A549 (cell line): ENCODE measurements at regions not wholly inside any gene's neighbourhood (a gene's known extent, or its start where the extent isn't known, plus 50 kb on each side); places are given as distances from the start of the nearest gene placed in this dataset.
A peak's percentile ranks its signal among the peaks of the same experiment; 100 is the strongest.

Experiments
- ATAC-seq, 2 experiments: fragments of 200-7000 bp in 1 of 2; fragments of >200 bp in 1 of 2; cut with Nextera tagmentation in 1 of 2; cut with Tn5 transposase in 1 of 2; 3 replicates each; pipeline versions ENCODE4 v1.8.0 to v1.9.1; 2018 to 2020; ENCODE audit warnings: mild to moderate bottlenecking in 1 of 2, moderate library complexity in 1 of 2
- CTCF ChIA-PET: fragments of 300-600 bp; sonication (Branson Sonifier 250); formaldehyde crosslinking; extraction: SDS; loops from one replicate; lab custom pipeline; 2021; ENCODE audit warnings: antibody characterized with exemption, inconsistent platforms; lab: Yijun Ruan, JAX
- POLR2A ChIA-PET: fragments of 350-600 bp; formaldehyde crosslinking; extraction: SDS; loops from one replicate; lab custom pipeline; 2021; ENCODE audit warnings: antibody characterized with exemption, inconsistent platforms; lab: Yijun Ruan, JAX
- DNase-seq, 2 experiments: peaks; one replicate each; pipeline versions ENCODE4 v3.0.0 to v3.0.0-alpha.2; 2011 to 2016; ENCODE audit warnings: low read depth in 1 of 2, low spot score in 1 of 2
- FAIRE-seq: peaks from 2 replicates; lab custom pipeline; 2011; peaks lifted over from hg19 to GRCh38; lab: Jason Lieb, UNC
- H3K27ac ChIP-seq, 2 experiments: fragments of >200 bp; sonication (Bioruptor Twin); formaldehyde crosslinking; 3 replicates each; pipeline ENCODE4 v1.5.1; 2016 to 2017
- H3K4me1 ChIP-seq: fragments of >200 bp; sonication (Bioruptor Twin); formaldehyde crosslinking; 3 replicates; pipeline ENCODE4 v1.6.1; 2016
- H3K4me2 ChIP-seq: fragments of >200 bp; sonication (Bioruptor Twin); formaldehyde crosslinking; 3 replicates; pipeline ENCODE4 v1.6.1; 2016
- H3K4me3 ChIP-seq: fragments of >200 bp; sonication (Bioruptor Twin); formaldehyde crosslinking; 3 replicates; pipeline ENCODE4 v1.5.1; 2016
- H3K9me3 ChIP-seq: fragments of >200 bp; sonication (Bioruptor Twin); formaldehyde crosslinking; 3 replicates; pipeline ENCODE4 v1.6.1; 2016
- BHLHE40 ChIP-seq: IDR thresholded peaks from 2 replicates; pipeline ENCODE4 v1.6.1; 2012; ENCODE audit warnings: low read depth, low read length, inconsistent platforms
- E2F6 ChIP-seq: IDR thresholded peaks from 2 replicates; pipeline ENCODE4 v1.6.1; 2012; ENCODE audit warnings: low read depth, borderline replicate concordance
- EHF ChIP-seq: fragments of 250-450 bp; sonication (Bioruptor Pico); IDR thresholded peaks from 2 replicates; pipeline ENCODE4 v1.5.0; 2020; ENCODE audit warnings: mild to moderate bottlenecking
- EHMT2 ChIP-seq: fragments of 200-600 bp; sonication (generic); IDR thresholded peaks from 2 replicates; pipeline ENCODE4 v1.6.1; 2016; ENCODE audit warnings: antibody characterized with exemption, low read depth, mild to moderate bottlenecking, moderate library complexity
- ELK1 ChIP-seq: fragments of 150-350 bp; IDR thresholded peaks from 2 replicates; pipeline ENCODE4 v1.6.1; 2014; ENCODE audit warnings: low read depth, mild to moderate bottlenecking, low read length
- EP300 ChIP-seq, 2 experiments: fragments of >200 bp; sonication (Bioruptor Twin); formaldehyde crosslinking; IDR thresholded peaks; 2 replicates in 1 of 2; 3 replicates in 1 of 2; pipeline ENCODE4 v1.6.1; 2016 to 2017
- FOSL2 ChIP-seq, 2 experiments: fragments of 450-650 bp in 1 of 2; fragments of >200 bp in 1 of 2; sonication (Bioruptor Twin) in 1 of 2; formaldehyde crosslinking; IDR thresholded peaks; 2 replicates each; pipeline versions ENCODE4 v1.5.0 to v1.6.1; 2016 to 2020; ENCODE audit warnings: mild to moderate bottlenecking in 1 of 2, moderate library complexity in 1 of 2
- HDAC2 ChIP-seq: fragments of 200-600 bp; sonication (generic); IDR thresholded peaks from 2 replicates; pipeline ENCODE4 v1.6.1; 2016
- HEYL ChIP-seq: fragments of 250-450 bp; sonication (Bioruptor Pico); IDR thresholded peaks from 2 replicates; pipeline ENCODE4 v1.8.0; 2021; ENCODE audit warnings: mild to moderate bottlenecking, moderate library complexity
- HOXB5 ChIP-seq: fragments of 250-450 bp; sonication (Bioruptor Pico); IDR thresholded peaks from 2 replicates; pipeline ENCODE4 v1.5.0; 2020; ENCODE audit warnings: mild to moderate bottlenecking, moderate library complexity
- JUN ChIP-seq, 2 experiments: fragments of >200 bp; sonication (Bioruptor Twin); formaldehyde crosslinking; IDR thresholded peaks; 2 replicates in 1 of 2; 3 replicates in 1 of 2; pipeline ENCODE4 v1.6.1; 2016 to 2017
- JUNB ChIP-seq: fragments of >200 bp; sonication (Bioruptor Twin); formaldehyde crosslinking; IDR thresholded peaks from 2 replicates; pipeline ENCODE4 v1.6.1; 2016
- NR3C1 ChIP-seq: fragments of >200 bp; sonication (Bioruptor Twin); formaldehyde crosslinking; IDR thresholded peaks from 3 replicates; pipeline ENCODE4 v1.6.1; 2017
- PBX3 ChIP-seq: IDR thresholded peaks from 2 replicates; pipeline ENCODE4 v1.6.1; 2012
- RFX5 ChIP-seq: fragments of 450-650 bp; IDR thresholded peaks from 2 replicates; pipeline ENCODE4 v1.7.1; 2014; ENCODE audit warnings: antibody characterized with exemption, mild to moderate bottlenecking, moderate library complexity
- SREBF2 ChIP-seq: fragments of 450-650 bp; IDR thresholded peaks from 2 replicates; pipeline ENCODE4 v1.6.1; 2014; ENCODE audit warnings: mild to moderate bottlenecking, moderate library complexity
- TFCP2L1 ChIP-seq: fragments of 250-450 bp; sonication (Bioruptor Pico); IDR thresholded peaks from 2 replicates; pipeline ENCODE4 v1.5.0; 2021; ENCODE audit warnings: mild to moderate bottlenecking
- ZFP36 ChIP-seq: fragments of 450-650 bp; IDR thresholded peaks from 2 replicates; pipeline ENCODE4 v1.6.1; 2014; ENCODE audit warnings: borderline replicate concordance; ENCODE audit not compliant: partially characterized antibody
- ZSCAN20 ChIP-seq: fragments of 250-450 bp; sonication (Bioruptor Pico); IDR thresholded peaks from 2 replicates; pipeline ENCODE4 v1.8.0; 2022; ENCODE audit warnings: mild to moderate bottlenecking, moderate library complexity
- WGBS: methylation state at CpG from one replicate; pipeline ENCODE4 v1.1.6; 2017; ENCODE audit errors: missing lambda C conversion rate; 5-methylcytosine and 5-hydroxymethylcytosine counted together
- TF ChIP-seq, protein P1 (sequence below): IDR thresholded peaks from 2 replicates; pipeline ENCODE4 v1.6.1; 2012
- TF ChIP-seq, protein P2 (sequence below): fragments of >200 bp; sonication (Bioruptor Twin); formaldehyde crosslinking; IDR thresholded peaks from 3 replicates; pipeline ENCODE4 v1.6.1; 2016
- TF ChIP-seq, protein P3 (sequence below): fragments of 450-650 bp; IDR thresholded peaks from 2 replicates; pipeline ENCODE4 v1.6.1; 2014; ENCODE audit warnings: antibody characterized with exemption

DNA sequence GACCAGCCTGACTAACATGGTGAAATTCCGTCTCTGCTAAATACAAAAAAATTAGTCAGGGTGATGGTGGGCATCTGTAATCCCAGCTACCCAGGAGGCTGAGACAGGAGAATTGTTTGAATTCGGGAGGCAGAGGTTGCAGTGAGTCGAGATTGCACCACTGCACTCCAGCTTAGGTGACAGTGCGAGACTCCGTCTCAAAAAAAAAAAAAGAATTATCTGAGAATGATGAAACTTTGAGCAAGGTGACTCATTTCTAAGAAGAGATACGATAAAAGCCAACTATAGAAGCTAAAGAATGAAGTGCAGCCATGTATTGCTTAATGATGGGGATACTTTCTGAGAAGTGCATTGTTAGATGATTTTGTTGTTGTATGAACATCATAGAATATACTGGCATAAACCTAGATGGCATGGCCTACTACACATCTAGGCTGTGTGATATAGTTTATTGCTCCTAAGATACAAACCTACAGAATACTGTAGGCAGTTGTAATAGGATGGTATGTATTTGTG, 64.7 kb downstream of the SNRPE start (continued):
- peak; percentile 23; the same call in 1 of the 2 replicates for TF ChIP-seq JUNB
- TF ChIP-seq, all 56 proteins: peak for 4

DNA sequence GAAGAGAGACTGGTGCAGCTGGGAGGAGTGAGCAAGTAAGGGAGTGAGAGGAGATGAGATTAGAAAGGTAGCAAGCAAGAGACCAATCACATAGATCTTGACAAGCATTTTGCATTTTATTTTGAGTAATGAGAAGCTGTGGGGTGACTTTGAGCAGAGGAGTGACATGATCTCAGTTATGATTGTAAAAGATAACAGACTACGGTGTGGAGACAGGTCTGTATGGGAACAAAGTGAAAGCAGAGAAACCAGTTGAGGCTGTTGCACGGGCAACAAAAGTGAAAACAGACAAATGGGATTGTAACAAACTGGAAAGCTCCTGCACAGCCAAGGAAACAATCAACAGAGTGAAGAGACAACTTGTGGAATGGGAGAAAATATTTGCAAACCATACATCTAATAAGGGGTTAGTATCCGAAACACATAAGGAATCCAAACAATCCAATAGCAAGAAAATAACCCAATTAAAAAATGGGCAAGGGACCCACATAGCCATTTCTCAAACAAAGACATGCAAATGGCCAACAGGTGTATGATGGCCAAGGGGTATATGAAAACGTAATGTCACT, 68.4 kb downstream of the SNRPE start:
- TF ChIP-seq, protein P1, sequence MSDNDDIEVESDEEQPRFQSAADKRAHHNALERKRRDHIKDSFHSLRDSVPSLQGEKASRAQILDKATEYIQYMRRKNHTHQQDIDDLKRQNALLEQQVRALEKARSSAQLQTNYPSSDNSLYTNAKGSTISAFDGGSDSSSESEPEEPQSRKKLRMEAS = no peak
- TF ChIP-seq HEYL (CRISPR knock-in tag) (no peak), FOSL2 (IDR thresholded peaks at IDR 0.05) (no peak), FOSL2 (CRISPR knock-in tag; IDR thresholded peaks at IDR 0.05) (no peak), TFCP2L1 (CRISPR knock-in tag) (no peak), NR3C1 (no peak), E2F6 (no peak), HOXB5 (CRISPR knock-in tag) (no peak), ZSCAN20 (no peak), RFX5 (no peak), EP300 (IDR thresholded peaks at IDR 0.05) (no peak), PBX3 (no peak), HDAC2 (no peak)
- TF ChIP-seq, protein P2, sequence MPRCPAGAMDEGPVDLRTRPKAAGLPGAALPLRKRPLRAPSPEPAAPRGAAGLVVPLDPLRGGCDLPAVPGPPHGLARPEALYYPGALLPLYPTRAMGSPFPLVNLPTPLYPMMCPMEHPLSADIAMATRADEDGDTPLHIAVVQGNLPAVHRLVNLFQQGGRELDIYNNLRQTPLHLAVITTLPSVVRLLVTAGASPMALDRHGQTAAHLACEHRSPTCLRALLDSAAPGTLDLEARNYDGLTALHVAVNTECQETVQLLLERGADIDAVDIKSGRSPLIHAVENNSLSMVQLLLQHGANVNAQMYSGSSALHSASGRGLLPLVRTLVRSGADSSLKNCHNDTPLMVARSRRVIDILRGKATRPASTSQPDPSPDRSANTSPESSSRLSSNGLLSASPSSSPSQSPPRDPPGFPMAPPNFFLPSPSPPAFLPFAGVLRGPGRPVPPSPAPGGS = no peak
- H3K4me1 ChIP-seq = peaks cover 12% of the 10 kb centered on the region; the same call in 2 of the 3 replicates
- ATAC-seq (no peak), DNase-seq (no peak), FAIRE-seq (no peak)
- no peaks in the 10 kb centered on the region for H3K9me3 ChIP-seq
- H3K4me3 ChIP-seq = no peak overlapping the region
- ChIA-PET CTCF (interaction anchor here (0.7 to 1.1 kb wide), 2 partner anchors 15 to 22 kb away, joined by 3 read pairs; no protein-coding TSS in a partner anchor), POLR2A (no interaction called here)
- no peak overlapping the region for H3K4me2 ChIP-seq
- H3K27ac ChIP-seq = no peak overlapping the region
- WGBS = 58% methylated on average over 4 of the region's 4 CpGs

DNA sequence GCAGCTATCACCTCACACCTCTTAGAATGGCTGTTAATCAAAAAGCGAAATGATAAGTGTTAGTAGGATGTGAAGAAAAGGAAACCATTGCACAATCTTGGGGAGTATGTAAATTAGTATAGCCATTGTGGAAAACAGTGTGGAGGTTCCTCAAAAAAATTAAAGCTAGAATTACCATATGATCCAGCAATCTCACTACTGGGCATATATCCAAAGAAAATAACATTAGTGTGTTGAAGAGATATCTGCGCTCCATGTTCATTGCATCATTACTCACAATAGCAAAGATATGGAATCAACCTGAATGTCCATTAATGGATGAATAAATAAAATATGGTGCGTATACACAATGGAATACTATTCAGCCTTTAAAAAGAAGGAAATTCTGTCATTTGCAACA, 68.9 kb downstream of the SNRPE start:
- H3K4me3 ChIP-seq = no peak overlapping the region
- no peaks in the 10 kb centered on the region for H3K9me3 ChIP-seq
- CTCF ChIA-PET = interaction anchor here (1.1 kb wide), 1 partner anchor 15 kb away, joined by 3 read pairs; no protein-coding TSS in a partner anchor
- TF ChIP-seq, protein P2 = no peak
- TF ChIP-seq JUNB (no peak), SREBF2 (no peak), ZFP36 (no peak), EHF (CRISPR knock-in tag) (no peak), RFX5 (no peak), EHMT2 (no peak), JUN (IDR thresholded peaks at IDR 0.05) (no peak), BHLHE40 (no peak), ELK1 (no peak)
- TF ChIP-seq, protein P3, sequence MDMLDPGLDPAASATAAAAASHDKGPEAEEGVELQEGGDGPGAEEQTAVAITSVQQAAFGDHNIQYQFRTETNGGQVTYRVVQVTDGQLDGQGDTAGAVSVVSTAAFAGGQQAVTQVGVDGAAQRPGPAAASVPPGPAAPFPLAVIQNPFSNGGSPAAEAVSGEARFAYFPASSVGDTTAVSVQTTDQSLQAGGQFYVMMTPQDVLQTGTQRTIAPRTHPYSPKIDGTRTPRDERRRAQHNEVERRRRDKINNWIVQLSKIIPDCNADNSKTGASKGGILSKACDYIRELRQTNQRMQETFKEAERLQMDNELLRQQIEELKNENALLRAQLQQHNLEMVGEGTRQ = no peak
- TF ChIP-seq, all 56 proteins: peak for 0
- H3K4me2 ChIP-seq = no peak overlapping the region
- no peak for DNase-seq
- peaks cover 12% of the 10 kb centered on the region; the same call in 2 of the 3 replicates for H3K4me1 ChIP-seq
- no peak for ATAC-seq
- WGBS = 91% methylated on average over 3 of the region's 3 CpGs
- H3K27ac ChIP-seq = no peak overlapping the region
- POLR2A ChIA-PET = no interaction called here
- FAIRE-seq = no peak
